ENCODE measurements at regions not wholly inside any gene's neighbourhood (a gene's known extent, or its start where the extent isn't known, plus 50 kb on each side); places are given as distances from the start of the nearest gene placed in this dataset.

- TF ChIP-seq CTCF (IDR thresholded peaks at IDR 0.05), result no peak
- TF ChIP-seq REST (IDR thresholded peaks at IDR 0.05; ENCODE audit: insufficient read depth in 1 of 2, low read depth in 2 of 2, low read length in 1 of 2), result no peak
- TF ChIP-seq POLR2AphosphoS5 (IDR thresholded peaks at IDR 0.05; ENCODE audit: low read depth, low read length), result no peak
Observed at GRCh38 chr10:108352771-108353170, 1188.3 kb upstream of the SORCS1 start.

Measured in Panc1 (cell line).